Testis (tissue), 2 donors: ENCODE measurements at regions not wholly inside any gene's neighbourhood (a gene's known extent, or its start where the extent isn't known, plus 50 kb on each side); places are given as distances from the start of the nearest gene placed in this dataset.

Source experiments
- DNase-seq: peaks from one replicate; pipeline ENCODE4 v3.0.0-alpha.2; 2019
- H3K27ac ChIP-seq, 2 donors: fragments of 200-600 bp; sonication (generic); one replicate each; pipeline ENCODE4 v1.5.1; 2019
- H3K27me3 ChIP-seq: fragments of 200-600 bp; sonication (generic); one replicate; pipeline ENCODE4 v1.5.1; 2019
- H3K36me3 ChIP-seq: fragments of 200-600 bp; sonication (generic); one replicate; pipeline ENCODE4 v1.5.1; 2017; ENCODE audit warnings: low read depth; ENCODE audit errors: missing control alignments
- H3K4me1 ChIP-seq: fragments of 200-600 bp; sonication (generic); one replicate; pipeline ENCODE4 v1.5.1; 2019
- H3K4me3 ChIP-seq, 2 donors: fragments of 200-600 bp; sonication (generic); one replicate each; pipeline ENCODE4 v1.5.1; 2017 to 2019
- H3K9me3 ChIP-seq: fragments of 200-600 bp; sonication (generic); one replicate; pipeline ENCODE4 v1.5.1; 2017
- CTCF ChIP-seq, 3 experiments: fragments of 450-650 bp in 2 of 3; fragments of 200-600 bp in 1 of 3; sonication (generic) in 1 of 3; IDR thresholded peaks; one replicate each; pipeline ENCODE4 v1.5.1; 2016 to 2019; ENCODE audit warnings: antibody characterized with exemption in 3 of 3, mild to moderate bottlenecking in 2 of 3, moderate library complexity in 1 of 3
- POLR2A ChIP-seq: fragments of 450-650 bp; IDR thresholded peaks from one replicate; pipeline ENCODE4 v1.6.1; 2017; ENCODE audit warnings: antibody characterized with exemption, mild to moderate bottlenecking, moderate library complexity
- WGBS, 2 donors: methylation state at CpG; one replicate each; pipeline ENCODE4 v1.1.5; 2018; 5-methylcytosine and 5-hydroxymethylcytosine counted together
- intact Hi-C: fragments of 100-400 bp; cut with DNase I; formaldehyde crosslinking; loops from one replicate; pipeline ENCODE4 v1.15.1; 2023; ENCODE audit warnings: low total_unique reads

- H3K36me3 ChIP-seq = no peaks in the 10 kb centered on the region
- no peaks in the 10 kb centered on the region for H3K27me3 ChIP-seq
- no peaks in the 10 kb centered on the region for H3K4me1 ChIP-seq
- intact Hi-C loops = no loop called here
- WGBS, 2 donors = 53 to 73% methylated on average over 2 of the region's 2 CpGs
- H3K9me3 ChIP-seq = no peaks in the 10 kb centered on the region
- DNase-seq = no peak
- no peak for TF ChIP-seq POLR2A
- no peak overlapping the region for H3K4me3 ChIP-seq
- no peak overlapping the region for H3K27ac ChIP-seq
These were observed 470.9 kb downstream of the VRK1 start for GRCh38 chr14:97268097-97268496.

- intact Hi-C loops = no loop called here
- no peaks in the 10 kb centered on the region for H3K36me3 ChIP-seq
- TF ChIP-seq CTCF (IDR thresholded peaks at IDR 0.05) (no peak), POLR2A (no peak)
- H3K4me3 ChIP-seq = no peak overlapping the region
- 88 to 89% methylated on average over 4 of the region's 4 CpGs for WGBS, 2 donors
- H3K4me1 ChIP-seq = no peaks in the 10 kb centered on the region
- no peak for DNase-seq
- H3K27me3 ChIP-seq = no peaks in the 10 kb centered on the region
- H3K9me3 ChIP-seq = no peaks in the 10 kb centered on the region
- no peak overlapping the region for H3K27ac ChIP-seq
These were observed 473.1 kb downstream of the VRK1 start for GRCh38 chr14:97270308-97270707.

- no peak overlapping the region for H3K27ac ChIP-seq
- TF ChIP-seq POLR2A = no peak
- no peak for TF ChIP-seq CTCF (IDR thresholded peaks at IDR 0.05)
- no peaks in the 10 kb centered on the region for H3K36me3 ChIP-seq
- 73 to 74% methylated on average over 8 of the region's 8 CpGs for WGBS, 2 donors
- H3K4me3 ChIP-seq = no peak overlapping the region
- intact Hi-C loops = no loop called here
- no peaks in the 10 kb centered on the region for H3K9me3 ChIP-seq
- no peaks in the 10 kb centered on the region for H3K4me1 ChIP-seq
- DNase-seq = no peak
- no peaks in the 10 kb centered on the region for H3K27me3 ChIP-seq
These were observed 474.3 kb downstream of the VRK1 start for GRCh38 chr14:97271451-97271960.

- no peak overlapping the region for H3K27ac ChIP-seq
- no peaks in the 10 kb centered on the region for H3K27me3 ChIP-seq
- H3K4me3 ChIP-seq = no peak overlapping the region
- intact Hi-C loops = no loop called here
- H3K4me1 ChIP-seq = no peaks in the 10 kb centered on the region
- H3K36me3 ChIP-seq = no peaks in the 10 kb centered on the region
- DNase-seq = no peak
- no peaks in the 10 kb centered on the region for H3K9me3 ChIP-seq
- TF ChIP-seq POLR2A = no peak
- TF ChIP-seq CTCF (IDR thresholded peaks at IDR 0.05) = no peak
- WGBS, 2 donors = 82 to 89% methylated on average over 4 of the region's 4 CpGs
These were observed 476.4 kb downstream of the VRK1 start for GRCh38 chr14:97273540-97273939.

- H3K27me3 ChIP-seq = no peaks in the 10 kb centered on the region
- H3K9me3 ChIP-seq = no peaks in the 10 kb centered on the region
- H3K4me1 ChIP-seq = no peaks in the 10 kb centered on the region
- H3K36me3 ChIP-seq = no peaks in the 10 kb centered on the region
- TF ChIP-seq POLR2A (no peak), CTCF (IDR thresholded peaks at IDR 0.05) (no peak)
- intact Hi-C loops = no loop called here
- H3K27ac ChIP-seq = no peak overlapping the region
- no peak overlapping the region for H3K4me3 ChIP-seq
- 82 to 85% methylated on average over 8 of the region's 8 CpGs for WGBS, 2 donors
- DNase-seq = no peak
These were observed 477.4 kb downstream of the VRK1 start for GRCh38 chr14:97274626-97275025.
